Endothelial cell of umbilical vein (primary cell): ENCODE measurements at regions not wholly inside any gene's neighbourhood (a gene's known extent, or its start where the extent isn't known, plus 50 kb on each side); places are given as distances from the start of the nearest gene placed in this dataset.

Experiments used
- BruUV-seq: library from RNA; stranded (reverse); fragments of 400-500 nt; replicated peaks from 2 replicates; lab custom pipeline; 2021; lab: Mats Ljungman, UMichigan
- CTCF ChIA-PET: fragments of 300-600, 350-600 bp; sonication (Branson Sonifier 250); formaldehyde crosslinking; loops from one replicate; lab custom pipeline; 2021; ENCODE audit warnings: antibody characterized with exemption, inconsistent platforms; lab: Charles Lee
- POLR2A ChIA-PET: fragments of 300-600, 350-600 bp; sonication (Branson Sonifier 250); formaldehyde crosslinking; loops from one replicate; lab custom pipeline; 2021; ENCODE audit warnings: antibody characterized with exemption, inconsistent platforms; lab: Charles Lee
- DNase-seq: peaks from one replicate; pipeline ENCODE4 v3.0.0-alpha.2; 2011; ENCODE audit warnings: low read depth, low spot score
- FAIRE-seq: peaks from 2 replicates; lab custom pipeline; 2011; peaks lifted over from hg19 to GRCh38; lab: Jason Lieb, UNC
- H2AFZ ChIP-seq: 2 replicates; pipeline ENCODE4 v1.6.0; 2012; ENCODE audit warnings: low read depth, low read length, control low read depth, inconsistent platforms
- H3K27ac ChIP-seq: 2 replicates; pipeline ENCODE4 v1.5.1; 2011; ENCODE audit warnings: low read depth, mild to moderate bottlenecking, control low read depth, low read length, moderate library complexity; ENCODE audit not compliant: insufficient read depth
- H3K27me3 ChIP-seq, 2 experiments: 2 replicates each; pipeline versions ENCODE4 v1.6.0 to v1.6.1; 2011; ENCODE audit warnings: low read length in 2 of 2, mixed read lengths in 1 of 2; ENCODE audit not compliant: control insufficient read depth in 2 of 2, insufficient read depth in 2 of 2
- H3K36me3 ChIP-seq, 2 experiments: 2 replicates in 1 of 2; 3 replicates in 1 of 2; pipeline ENCODE4 v1.5.1; 2011; ENCODE audit warnings: low read length in 2 of 2, mild to moderate bottlenecking in 1 of 2, moderate library complexity in 1 of 2; ENCODE audit not compliant: control insufficient read depth in 2 of 2, insufficient read depth in 2 of 2; ENCODE audit errors: extremely low read depth in 1 of 2
- H3K4me1 ChIP-seq: 3 replicates; pipeline ENCODE4 v1.5.1; 2011; ENCODE audit warnings: mild to moderate bottlenecking, low read length; ENCODE audit not compliant: control insufficient read depth, insufficient read depth; ENCODE audit errors: extremely low read depth
- H3K4me2 ChIP-seq: 2 replicates; pipeline ENCODE4 v1.6.1; 2011; ENCODE audit warnings: low read length, control low read depth, mixed read lengths; ENCODE audit not compliant: insufficient read depth
- H3K4me3 ChIP-seq, 3 experiments: fragments of 200-600 bp in 1 of 3; sonication (generic), shearing (Covaris generic) in 1 of 3; replicated peaks in 1 of 3; 2 replicates each; pipeline ENCODE4 v1.5.1; 2011 to 2016; ENCODE audit warnings: control low read depth in 3 of 3, low read length in 3 of 3, mild to moderate bottlenecking in 2 of 3, inconsistent platforms in 1 of 3, low read depth in 1 of 3, moderate library complexity in 1 of 3; ENCODE audit not compliant: insufficient read depth in 1 of 3
- H3K79me2 ChIP-seq: 2 replicates; pipeline ENCODE4 v1.6.0; 2012; ENCODE audit warnings: low read length, inconsistent platforms; ENCODE audit not compliant: control insufficient read depth, insufficient read depth
- H3K9ac ChIP-seq: replicated peaks from 2 replicates; pipeline ENCODE3; 2011; ENCODE audit warnings: low read length, control low read depth; ENCODE audit not compliant: insufficient read depth; ENCODE audit errors: extremely low read depth
- H3K9me1 ChIP-seq: replicated peaks from 3 replicates; pipeline ENCODE4 v1.6.0; 2011; ENCODE audit warnings: mild to moderate bottlenecking, low read length; ENCODE audit not compliant: control insufficient read depth, insufficient read depth; ENCODE audit errors: extremely low read depth
- H3K9me3 ChIP-seq: replicated peaks from 2 replicates; pipeline ENCODE4 v1.5.1; 2012; ENCODE audit warnings: low read length, inconsistent platforms; ENCODE audit not compliant: control insufficient read depth, insufficient read depth
- H4K20me1 ChIP-seq: replicated peaks from 2 replicates; pipeline ENCODE3; 2011; ENCODE audit warnings: mild to moderate bottlenecking, low read length; ENCODE audit not compliant: control insufficient read depth, insufficient read depth; ENCODE audit errors: extremely low read depth
- EZH2 ChIP-seq: IDR thresholded peaks from 2 replicates; pipeline ENCODE4 v1.6.1; 2012; ENCODE audit warnings: borderline replicate concordance, low read depth, mild to moderate bottlenecking, moderate library complexity, low read length, inconsistent platforms; ENCODE audit not compliant: severe bottlenecking
- FOS ChIP-seq: IDR thresholded peaks from 2 replicates; pipeline ENCODE4 v1.6.1; 2011; ENCODE audit warnings: mild to moderate bottlenecking, low read length, moderate library complexity, borderline replicate concordance; ENCODE audit not compliant: insufficient read depth
- GATA2 ChIP-seq: IDR thresholded peaks from 2 replicates; pipeline ENCODE4 v1.7.0; 2011; ENCODE audit warnings: low read depth, mild to moderate bottlenecking, moderate library complexity, mixed read lengths, low read length; ENCODE audit not compliant: insufficient read length, insufficient read depth
- JUN ChIP-seq: IDR thresholded peaks from 2 replicates; pipeline ENCODE4 v1.6.1; 2011; ENCODE audit warnings: borderline replicate concordance, low read depth; ENCODE audit not compliant: insufficient read length, insufficient read depth
- MYC ChIP-seq: IDR thresholded peaks from one replicate; pipeline ENCODE4 v1.6.1; 2011; ENCODE audit warnings: mild to moderate bottlenecking, low read depth, low read length
- POLR2A ChIP-seq: IDR thresholded peaks from 2 replicates; pipeline ENCODE4 v1.6.1; 2012; ENCODE audit warnings: low read depth, mild to moderate bottlenecking, control low read depth, low read length
- POLR2AphosphoS5 ChIP-seq: IDR thresholded peaks from 2 replicates; pipeline ENCODE4 v1.6.1; 2012; ENCODE audit warnings: low read depth, mild to moderate bottlenecking, control low read depth, low read length, moderate library complexity; ENCODE audit not compliant: insufficient read depth
- dilution Hi-C: fragments of 300-500 bp; cut with MboI; formaldehyde crosslinking; loops from one replicate; pipeline ENCODE4 v1.15.0; 2019; ENCODE audit warnings: low sequenced_read_pairs; ENCODE audit not compliant: extremely low pct_ligation_motif_present
- intact Hi-C: fragments of 100-400 bp; cut with micrococcal nuclease; formaldehyde crosslinking; loops from one replicate; pipeline ENCODE4 v1.10.0; 2022
- TF ChIP-seq, protein P1 (sequence below): IDR thresholded peaks from 2 replicates; pipeline ENCODE4 v1.6.1; 2011; ENCODE audit not compliant: insufficient read depth, insufficient read length
- TF ChIP-seq, protein P2 (sequence below), 2 donors: IDR thresholded peaks; 1 replicate in 1 of 2; 2 replicates in 1 of 2; pipeline ENCODE4 v1.5.1; 2011; ENCODE audit warnings: low read length in 2 of 2, mild to moderate bottlenecking in 2 of 2, moderate library complexity in 2 of 2, control low read depth in 1 of 2, inconsistent platforms in 1 of 2, low read depth in 1 of 2; ENCODE audit not compliant: insufficient read depth in 1 of 2; ENCODE audit errors: extremely low read depth in 1 of 2

DNA sequence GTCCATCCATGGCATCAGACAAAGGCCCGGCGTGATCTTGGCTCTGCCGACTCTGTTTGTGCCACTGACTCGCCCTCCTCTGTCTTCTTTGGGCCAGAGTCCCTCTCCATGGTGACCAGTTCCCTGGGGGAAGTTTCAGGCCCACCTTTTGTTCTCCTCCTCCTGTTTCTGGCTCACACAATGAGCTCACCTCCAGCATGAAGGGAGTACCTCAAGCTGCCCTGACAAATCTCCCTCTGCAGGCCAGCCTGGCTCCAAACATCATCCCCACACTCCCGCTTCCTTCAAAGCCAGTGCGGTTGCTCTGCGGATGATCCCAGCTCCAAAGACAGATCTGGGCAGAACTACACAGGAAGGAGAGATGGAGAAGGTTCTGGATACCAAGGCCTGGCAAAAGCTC, 576.6 kb downstream of the NPHP4 start:
- no peak overlapping the region for H3K9ac ChIP-seq
- no peak for FAIRE-seq
- intact Hi-C loops (no loop called here), dilution Hi-C loops (no loop called here)
- H3K27ac ChIP-seq, result no peak overlapping the region
- peaks cover 5% of the 10 kb centered on the region for H3K9me3 ChIP-seq
- H3K4me3 ChIP-seq, result no peak overlapping the region
- H3K4me1 ChIP-seq, result no peaks in the 10 kb centered on the region
- TF ChIP-seq JUN (no peak), POLR2A (no peak), MYC (no peak), POLR2AphosphoS5 (no peak), FOS (no peak), GATA2 (no peak), EZH2 (no peak)
- TF ChIP-seq, protein P1, sequence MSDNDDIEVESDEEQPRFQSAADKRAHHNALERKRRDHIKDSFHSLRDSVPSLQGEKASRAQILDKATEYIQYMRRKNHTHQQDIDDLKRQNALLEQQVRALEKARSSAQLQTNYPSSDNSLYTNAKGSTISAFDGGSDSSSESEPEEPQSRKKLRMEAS, result no peak
- TF ChIP-seq, protein P2, sequence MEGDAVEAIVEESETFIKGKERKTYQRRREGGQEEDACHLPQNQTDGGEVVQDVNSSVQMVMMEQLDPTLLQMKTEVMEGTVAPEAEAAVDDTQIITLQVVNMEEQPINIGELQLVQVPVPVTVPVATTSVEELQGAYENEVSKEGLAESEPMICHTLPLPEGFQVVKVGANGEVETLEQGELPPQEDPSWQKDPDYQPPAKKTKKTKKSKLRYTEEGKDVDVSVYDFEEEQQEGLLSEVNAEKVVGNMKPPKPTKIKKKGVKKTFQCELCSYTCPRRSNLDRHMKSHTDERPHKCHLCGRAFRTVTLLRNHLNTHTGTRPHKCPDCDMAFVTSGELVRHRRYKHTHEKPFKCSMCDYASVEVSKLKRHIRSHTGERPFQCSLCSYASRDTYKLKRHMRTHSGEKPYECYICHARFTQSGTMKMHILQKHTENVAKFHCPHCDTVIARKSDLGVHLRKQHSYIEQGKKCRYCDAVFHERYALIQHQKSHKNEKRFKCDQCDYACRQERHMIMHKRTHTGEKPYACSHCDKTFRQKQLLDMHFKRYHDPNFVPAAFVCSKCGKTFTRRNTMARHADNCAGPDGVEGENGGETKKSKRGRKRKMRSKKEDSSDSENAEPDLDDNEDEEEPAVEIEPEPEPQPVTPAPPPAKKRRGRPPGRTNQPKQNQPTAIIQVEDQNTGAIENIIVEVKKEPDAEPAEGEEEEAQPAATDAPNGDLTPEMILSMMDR (IDR thresholded peaks at IDR 0.05; ENCODE audit: extremely low read depth in 1 of 2, insufficient read depth in 1 of 2, low read depth in 1 of 2, low read length in 2 of 2), result no peak
- H3K79me2 ChIP-seq, result no peaks in the 10 kb centered on the region
- ChIA-PET CTCF (no interaction called here), POLR2A (no interaction called here)
- DNase-seq, result no peak
- H3K9me1 ChIP-seq, result no peaks in the 10 kb centered on the region
- no TSS peak for BruUV-seq
- no peaks in the 10 kb centered on the region for H3K27me3 ChIP-seq
- H3K36me3 ChIP-seq, result no peaks in the 10 kb centered on the region
- no peak overlapping the region for H2AFZ ChIP-seq
- no peaks in the 10 kb centered on the region for H4K20me1 ChIP-seq
- H3K4me2 ChIP-seq, result no peak overlapping the region
